GM12878 (cell line): ENCODE measurements at regions not wholly inside any gene's neighbourhood (a gene's known extent, or its start where the extent isn't known, plus 50 kb on each side); places are given as distances from the start of the nearest gene placed in this dataset.

ENCODE experiments used
- BCL11A ChIP-seq: IDR thresholded peaks from 2 replicates; pipeline ENCODE4 v1.6.1; 2011; ENCODE audit warnings: low read depth, low read length
- BCL3 ChIP-seq: IDR thresholded peaks from 2 replicates; pipeline ENCODE4 v1.6.1; 2011; ENCODE audit warnings: borderline replicate concordance, low read depth, mild to moderate bottlenecking, moderate library complexity, low read length; ENCODE audit not compliant: insufficient read depth, poor library complexity, severe bottlenecking
- BCLAF1 ChIP-seq: fragments of 450-650 bp; IDR thresholded peaks from 2 replicates; pipeline ENCODE4 v1.6.1; 2017; ENCODE audit warnings: antibody characterized with exemption, mild to moderate bottlenecking, moderate library complexity
- CHD4 ChIP-seq: fragments of 200-600 bp; sonication (generic); IDR thresholded peaks from 2 replicates; pipeline ENCODE4 v1.6.1; 2016; ENCODE audit warnings: mild to moderate bottlenecking
- ETV6 ChIP-seq, 2 experiments: fragments of 450-650 bp in 1 of 2; IDR thresholded peaks in 1 of 2; conservative IDR thresholded peaks in 1 of 2; 2 replicates each; pipeline ENCODE4 v1.6.1; 2014; ENCODE audit warnings: antibody characterized with exemption in 1 of 2, borderline replicate concordance in 1 of 2, low read depth in 1 of 2, mild to moderate bottlenecking in 1 of 2, moderate library complexity in 1 of 2
- IKZF2 ChIP-seq, 2 experiments: fragments of 450-650 bp; IDR thresholded peaks; 2 replicates each; pipeline ENCODE4 v1.6.1; 2017; ENCODE audit warnings: mild to moderate bottlenecking in 2 of 2, moderate library complexity in 2 of 2
- MYB ChIP-seq: fragments of 150-350 bp; IDR thresholded peaks from 2 replicates; pipeline ENCODE4 v1.6.1; 2014; ENCODE audit warnings: mild to moderate bottlenecking, low read depth, low read length, borderline replicate concordance
- NFXL1 ChIP-seq: fragments of 450-650 bp; IDR thresholded peaks from 2 replicates; pipeline ENCODE4 v1.6.1; 2017; ENCODE audit warnings: antibody characterized with exemption, mild to moderate bottlenecking, borderline replicate concordance
- NFYA ChIP-seq: IDR thresholded peaks from 2 replicates; pipeline ENCODE4 v1.6.1; 2011; ENCODE audit warnings: low read depth, mild to moderate bottlenecking, low read length, improper control_type of control experiment, borderline replicate concordance
- POU2F2 ChIP-seq: IDR thresholded peaks from 3 replicates; pipeline ENCODE4 v1.6.1; 2011; ENCODE audit warnings: low read depth, mild to moderate bottlenecking, low read length, borderline replicate concordance
- RAD21 ChIP-seq: IDR thresholded peaks from 2 replicates; pipeline ENCODE4 v1.6.1; 2011; ENCODE audit warnings: mild to moderate bottlenecking, low read depth, low read length, moderate library complexity; ENCODE audit not compliant: insufficient read depth
- SREBF1 ChIP-seq: IDR thresholded peaks from 2 replicates; pipeline ENCODE4 v1.6.1; 2012; ENCODE audit warnings: mild to moderate bottlenecking, low read length
- ZNF687 ChIP-seq: fragments of 450-650 bp; IDR thresholded peaks from 2 replicates; pipeline ENCODE4 v1.6.1; 2017; ENCODE audit warnings: mild to moderate bottlenecking, moderate library complexity
- ZZZ3 ChIP-seq: IDR thresholded peaks from 2 replicates; pipeline ENCODE4 v1.6.1; 2011; ENCODE audit warnings: low read depth; ENCODE audit not compliant: control insufficient read depth, insufficient read length

- TF ChIP-seq BCLAF1 (no peak), CHD4 (no peak), POU2F2 (no peak), NFXL1 (no peak), RAD21 (no peak), ZNF687 (no peak), NFYA (no peak), BCL3 (no peak), IKZF2 (IDR thresholded peaks at IDR 0.05) (no peak), ETV6 (conservative IDR thresholded peaks at IDR 0.05 in 1 of 2, IDR thresholded peaks at IDR 0.05 in 1 of 2; ENCODE audit: borderline replicate concordance in 1 of 2, low read depth in 1 of 2) (no peak), SREBF1 (no peak), MYB (no peak), BCL11A (no peak), ZZZ3 (no peak)
These were observed 429.4 kb upstream of the DIPK2B start (continued) for GRCh38 chrX:45630078-45630477.
